HepG2 (cell line): ENCODE measurements at regions not wholly inside any gene's neighbourhood (a gene's known extent, or its start where the extent isn't known, plus 50 kb on each side); places are given as distances from the start of the nearest gene placed in this dataset.

ENCODE experiments used
- ATAC-seq: fragments of 200-7000 bp; cut with Tn5 transposase; 3 replicates; pipeline ENCODE4 v1.9.1; 2020; ENCODE audit warnings: mild to moderate bottlenecking, moderate library complexity
- BruUV-seq: library from RNA; stranded (reverse); fragments of 400-500 nt; replicated peaks from 2 replicates; lab custom pipeline; 2021; lab: Mats Ljungman, UMichigan
- CTCF ChIA-PET: fragments of 300-600 bp; formaldehyde crosslinking; extraction: SDS; loops from one replicate; lab custom pipeline; 2021; ENCODE audit warnings: low total read pairs, inconsistent platforms, low intra/inter-chr PET ratio; lab: Yijun Ruan, JAX
- POLR2A ChIA-PET: fragments of 350-600 bp; sonication (Branson Sonifier 250); formaldehyde crosslinking; loops from one replicate; lab custom pipeline; 2020; ENCODE audit warnings: antibody characterized with exemption, inconsistent platforms; lab: Yijun Ruan, JAX
- DNase-seq: peaks from one replicate; pipeline ENCODE4 v3.0.0-alpha.2; 2015; ENCODE audit warnings: low spot score
- FAIRE-seq: peaks from 3 replicates; lab custom pipeline; 2011; peaks lifted over from hg19 to GRCh38; lab: Jason Lieb, UNC
- H2AFZ ChIP-seq: one replicate; pipeline ENCODE4 v1.6.1; 2011; ENCODE audit warnings: low read length, inconsistent platforms
- H3K27ac ChIP-seq: fragments of 300-600 bp; 3 replicates; pipeline ENCODE4 v1.8.0; 2011; ENCODE audit warnings: mixed run types, mild to moderate bottlenecking, mixed read lengths, low read length, inconsistent platforms; ENCODE audit not compliant: insufficient read depth; ENCODE audit errors: extremely low read length
- H3K27me3 ChIP-seq, 2 experiments: fragments of 200-600 bp in 1 of 2; 2 replicates in 1 of 2; 3 replicates in 1 of 2; pipeline versions ENCODE4 v1.6.0 to v1.8.0; 2011; ENCODE audit warnings: low read length in 2 of 2, mild to moderate bottlenecking in 2 of 2, moderate library complexity in 2 of 2, inconsistent platforms in 1 of 2; ENCODE audit not compliant: insufficient read depth in 2 of 2, control insufficient read depth in 1 of 2
- H3K36me3 ChIP-seq, 2 experiments: fragments of 200-600 bp in 1 of 2; replicated peaks in 1 of 2; 2 replicates in 1 of 2; 3 replicates in 1 of 2; pipeline versions ENCODE4 v1.5.1 to v1.8.0; 2011; ENCODE audit warnings: low read length in 2 of 2, inconsistent platforms in 1 of 2; ENCODE audit not compliant: insufficient read depth in 2 of 2, control insufficient read depth in 1 of 2
- H3K4me1 ChIP-seq: 2 replicates; pipeline ENCODE4 v1.5.1; 2012; ENCODE audit warnings: low read length, inconsistent platforms; ENCODE audit not compliant: insufficient read depth
- H3K4me2 ChIP-seq: 2 replicates; pipeline ENCODE4 v1.6.0; 2011; ENCODE audit warnings: low read depth, low read length, inconsistent platforms
- H3K4me3 ChIP-seq, 3 experiments: fragments of 200-600 bp in 1 of 3; sonication (generic), shearing (Covaris generic) in 1 of 3; replicated peaks in 1 of 3; 2 replicates each; pipeline ENCODE4 v1.5.1; 2011 to 2016; ENCODE audit warnings: low read length in 3 of 3, inconsistent platforms in 2 of 3, low read depth in 2 of 3, mild to moderate bottlenecking in 2 of 3, control low read depth in 1 of 3, mixed read lengths in 1 of 3; ENCODE audit not compliant: insufficient read depth in 1 of 3
- H3K79me2 ChIP-seq: one replicate; pipeline ENCODE4 v1.6.1; 2011; ENCODE audit warnings: low read length, inconsistent platforms; ENCODE audit not compliant: insufficient read depth
- H3K9ac ChIP-seq: 2 replicates; pipeline ENCODE4 v1.6.0; 2011; ENCODE audit warnings: mild to moderate bottlenecking, low read depth, low read length, inconsistent platforms; ENCODE audit not compliant: insufficient read depth
- H3K9me3 ChIP-seq: 2 replicates; pipeline ENCODE4 v1.5.1; 2012; ENCODE audit warnings: mild to moderate bottlenecking, low read length
- H4K20me1 ChIP-seq: 2 replicates; pipeline ENCODE4 v1.6.0; 2011; ENCODE audit warnings: inconsistent platforms, mild to moderate bottlenecking, low read length, moderate library complexity; ENCODE audit not compliant: insufficient read depth
- HOXA9 ChIP-seq: sonication (generic); formaldehyde crosslinking; IDR thresholded peaks from 2 replicates; pipeline ENCODE4 v1.8.1; 2022; ENCODE audit warnings: missing genetic modification reagents, mild to moderate bottlenecking, moderate library complexity, borderline replicate concordance
- MIXL1 ChIP-seq: IDR thresholded peaks from 2 replicates; pipeline ENCODE4 v1.6.1; 2016
- MXD4 ChIP-seq: IDR thresholded peaks from 2 replicates; pipeline ENCODE4 v1.6.1; 2016; ENCODE audit warnings: mild to moderate bottlenecking, missing biosample characterization, missing genetic modification reagents
- RAD51 ChIP-seq: fragments of 450-650 bp; IDR thresholded peaks from 2 replicates; pipeline ENCODE4 v1.6.1; 2016; ENCODE audit warnings: borderline replicate concordance
- SIN3A ChIP-seq: IDR thresholded peaks from 2 replicates; pipeline ENCODE4 v1.6.1; 2011; ENCODE audit warnings: low read depth, mild to moderate bottlenecking, control low read depth, low read length, borderline replicate concordance
- SP2 ChIP-seq: sonication (generic); formaldehyde crosslinking; IDR thresholded peaks from 2 replicates; pipeline ENCODE4 v1.5.1; 2020; ENCODE audit warnings: mild to moderate bottlenecking, missing genetic modification reagents
- ZNF570 ChIP-seq: sonication (generic); formaldehyde crosslinking; IDR thresholded peaks from 2 replicates; pipeline ENCODE4 v1.4.0; 2020; ENCODE audit warnings: mild to moderate bottlenecking, missing genetic modification reagents, borderline replicate concordance
- WGBS: methylation state at CpG from one replicate; pipeline ENCODE4 v1.1.6; 2017; ENCODE audit warnings: low lambda C conversion rate; 5-methylcytosine and 5-hydroxymethylcytosine counted together
- in situ Hi-C: cut with HindIII; loops from 2 replicates; pipeline ENCODE4 v1.10.0; 2017; ENCODE audit warnings: low pct_unique_long_range_greater_than_20kb; ENCODE audit not compliant: extremely low pct_ligation_motif_present
- intact Hi-C: fragments of 100-400 bp; cut with micrococcal nuclease; formaldehyde crosslinking; loops from one replicate; pipeline ENCODE4 v1.10.0; 2022; ENCODE audit not compliant: unreplicated experiment
- TF ChIP-seq, protein P1 (sequence below): sonication (generic); formaldehyde crosslinking; IDR thresholded peaks from 2 replicates; pipeline ENCODE4 v1.8.1; 2023; ENCODE audit warnings: mild to moderate bottlenecking, moderate library complexity, missing genetic modification reagents
- TF ChIP-seq, protein P2 (sequence below): sonication (generic); formaldehyde crosslinking; IDR thresholded peaks from 2 replicates; pipeline ENCODE4 v1.4.0; 2020; ENCODE audit warnings: missing genetic modification reagents, borderline replicate concordance

GRCh38 chr21:39073063-39073462 is 110.2 kb downstream of the PSMG1 start:
- intact Hi-C loops, result no loop called here
- H3K4me3 ChIP-seq, result no peak overlapping the region
- ChIA-PET CTCF (no interaction called here), POLR2A (no interaction called here)
- no peak overlapping the region for H2AFZ ChIP-seq
- no peak overlapping the region for H3K9ac ChIP-seq
- H3K36me3 ChIP-seq, result no peaks in the 10 kb centered on the region
- WGBS, result 93% methylated on average over 3 of the region's 3 CpGs
- no peak overlapping the region for H3K4me2 ChIP-seq
- peaks cover 35% of the 10 kb centered on the region for H3K4me1 ChIP-seq
- H3K27ac ChIP-seq, result no peak overlapping the region
- no TSS peak for BruUV-seq
- FAIRE-seq, result no peak
- no peaks in the 10 kb centered on the region for H3K79me2 ChIP-seq
- no peak for TF ChIP-seq MIXL1 (CRISPR knock-in tag)
- TF ChIP-seq, all 625 proteins: peak for 0
- Histone ChIP-seq H3K27me3 (no peaks in the 10 kb centered on the region), H4K20me1 (no peaks in the 10 kb centered on the region), H3K9me3 (no peaks in the 10 kb centered on the region)
- in situ Hi-C loops, result no loop called here
- DNase-seq (no peak), ATAC-seq (no peak)

GRCh38 chr21:39072468-39072867 is 110.8 kb downstream of the PSMG1 start:
- H3K27ac ChIP-seq, result peak overlapping the region; percentile 53
- H3K4me1 ChIP-seq, result peaks cover 29% of the 10 kb centered on the region
- 85% methylated on average over 2 of the region's 2 CpGs for WGBS
- DNase-seq (no peak), FAIRE-seq (no peak), ATAC-seq (no peak; the same call in 2 of the 3 replicates)
- no peak overlapping the region for H2AFZ ChIP-seq
- intact Hi-C loops, result no loop called here
- no peak overlapping the region for H3K4me2 ChIP-seq
- POLR2A ChIA-PET, result interaction anchor here (1.0 to 1.2 kb wide), 2 partner anchors 11 to 13 kb away, joined by 3 to 4 read pairs; no protein-coding TSS in a partner anchor
- H3K9me3 ChIP-seq, result no peaks in the 10 kb centered on the region
- CTCF ChIA-PET, result no interaction called here
- H4K20me1 ChIP-seq, result no peaks in the 10 kb centered on the region
- no TSS peak for BruUV-seq
- no peaks in the 10 kb centered on the region for H3K36me3 ChIP-seq
- H3K9ac ChIP-seq, result no peak overlapping the region
- H3K79me2 ChIP-seq, result no peaks in the 10 kb centered on the region
- H3K27me3 ChIP-seq, result no peaks in the 10 kb centered on the region
- H3K4me3 ChIP-seq, result no peak overlapping the region
- in situ Hi-C loops, result no loop called here
- TF ChIP-seq, protein P1, sequence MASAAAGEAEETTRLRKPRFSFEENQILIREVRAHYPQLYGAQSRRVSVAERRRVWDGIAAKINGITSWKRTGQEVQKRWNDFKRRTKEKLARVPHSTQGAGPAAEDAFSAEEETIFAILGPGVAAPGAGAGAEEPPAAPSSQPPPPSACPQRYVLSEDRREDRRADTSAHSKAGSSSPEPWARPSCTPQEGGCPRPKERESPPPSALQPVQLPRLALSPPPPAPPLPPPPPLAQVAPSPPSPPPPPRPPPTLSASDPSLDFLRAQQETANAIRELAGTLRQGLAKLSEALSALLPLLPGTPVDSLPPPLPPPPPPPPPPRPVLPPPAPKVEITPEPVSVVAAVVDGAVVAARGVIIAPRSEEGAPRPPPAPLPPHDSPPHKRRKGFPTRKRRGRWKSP (CRISPR knock-in tag), result no peak
- TF ChIP-seq SP2 (CRISPR knock-in tag) (no peak), HOXA9 (CRISPR knock-in tag) (no peak), MXD4 (CRISPR knock-in tag) (no peak), ZNF570 (CRISPR knock-in tag) (no peak), RAD51 (no peak), SIN3A (no peak)
- TF ChIP-seq, protein P2, sequence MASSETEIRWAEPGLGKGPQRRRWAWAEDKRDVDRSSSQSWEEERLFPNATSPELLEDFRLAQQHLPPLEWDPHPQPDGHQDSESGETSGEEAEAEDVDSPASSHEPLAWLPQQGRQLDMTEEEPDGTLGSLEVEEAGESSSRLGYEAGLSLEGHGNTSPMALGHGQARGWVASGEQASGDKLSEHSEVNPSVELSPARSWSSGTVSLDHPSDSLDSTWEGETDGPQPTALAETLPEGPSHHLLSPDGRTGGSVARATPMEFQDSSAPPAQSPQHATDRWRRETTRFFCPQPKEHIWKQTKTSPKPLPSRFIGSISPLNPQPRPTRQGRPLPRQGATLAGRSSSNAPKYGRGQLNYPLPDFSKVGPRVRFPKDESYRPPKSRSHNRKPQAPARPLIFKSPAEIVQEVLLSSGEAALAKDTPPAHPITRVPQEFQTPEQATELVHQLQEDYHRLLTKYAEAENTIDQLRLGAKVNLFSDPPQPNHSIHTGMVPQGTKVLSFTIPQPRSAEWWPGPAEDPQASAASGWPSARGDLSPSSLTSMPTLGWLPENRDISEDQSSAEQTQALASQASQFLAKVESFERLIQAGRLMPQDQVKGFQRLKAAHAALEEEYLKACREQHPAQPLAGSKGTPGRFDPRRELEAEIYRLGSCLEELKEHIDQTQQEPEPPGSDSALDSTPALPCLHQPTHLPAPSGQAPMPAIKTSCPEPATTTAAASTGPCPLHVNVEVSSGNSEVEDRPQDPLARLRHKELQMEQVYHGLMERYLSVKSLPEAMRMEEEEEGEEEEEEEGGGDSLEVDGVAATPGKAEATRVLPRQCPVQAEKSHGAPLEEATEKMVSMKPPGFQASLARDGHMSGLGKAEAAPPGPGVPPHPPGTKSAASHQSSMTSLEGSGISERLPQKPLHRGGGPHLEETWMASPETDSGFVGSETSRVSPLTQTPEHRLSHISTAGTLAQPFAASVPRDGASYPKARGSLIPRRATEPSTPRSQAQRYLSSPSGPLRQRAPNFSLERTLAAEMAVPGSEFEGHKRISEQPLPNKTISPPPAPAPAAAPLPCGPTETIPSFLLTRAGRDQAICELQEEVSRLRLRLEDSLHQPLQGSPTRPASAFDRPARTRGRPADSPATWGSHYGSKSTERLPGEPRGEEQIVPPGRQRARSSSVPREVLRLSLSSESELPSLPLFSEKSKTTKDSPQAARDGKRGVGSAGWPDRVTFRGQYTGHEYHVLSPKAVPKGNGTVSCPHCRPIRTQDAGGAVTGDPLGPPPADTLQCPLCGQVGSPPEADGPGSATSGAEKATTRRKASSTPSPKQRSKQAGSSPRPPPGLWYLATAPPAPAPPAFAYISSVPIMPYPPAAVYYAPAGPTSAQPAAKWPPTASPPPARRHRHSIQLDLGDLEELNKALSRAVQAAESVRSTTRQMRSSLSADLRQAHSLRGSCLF (CRISPR knock-in tag), result no peak
